Uterus (tissue), 3 donors: ENCODE measurements at regions not wholly inside any gene's neighbourhood (a gene's known extent, or its start where the extent isn't known, plus 50 kb on each side); places are given as distances from the start of the nearest gene placed in this dataset.

Experiments
- DNase-seq, 2 donors: peaks; one replicate each; pipeline ENCODE4 v3.0.0-alpha.2; 2019 to 2020
- H3K27ac ChIP-seq, 2 donors: fragments of 200-600 bp; sonication (generic); 1 replicate in 1 of 2; 2 replicates in 1 of 2; pipeline ENCODE4 v1.5.1; 2016 to 2018
- H3K27me3 ChIP-seq, 2 donors: fragments of 200-600 bp; sonication (generic); one replicate each; pipeline ENCODE4 v1.5.1; 2018 to 2019; ENCODE audit warnings: control low read depth in 1 of 2
- H3K36me3 ChIP-seq, 2 donors: fragments of 200-600 bp; sonication (generic); one replicate each; pipeline ENCODE4 v1.5.1; 2019; ENCODE audit warnings: control low read depth in 1 of 2
- H3K4me1 ChIP-seq, 2 donors: fragments of 200-600 bp; sonication (generic); one replicate each; pipeline ENCODE4 v1.5.1; 2018 to 2019; ENCODE audit warnings: control low read depth in 1 of 2
- H3K4me3 ChIP-seq, 2 donors: fragments of 200-600 bp; sonication (generic); 1 replicate in 1 of 2; 2 replicates in 1 of 2; pipeline ENCODE4 v1.5.1; 2018 to 2019; ENCODE audit warnings: mild to moderate bottlenecking in 1 of 2
- H3K9me3 ChIP-seq, 2 donors: fragments of 200-600 bp; sonication (generic); one replicate each; pipeline ENCODE4 v1.5.1; 2019; ENCODE audit warnings: control low read depth in 1 of 2
- CTCF ChIP-seq, 4 experiments: fragments of 200-600 bp in 2 of 4; fragments of 450-650 bp in 2 of 4; sonication (generic) in 2 of 4; IDR thresholded peaks; one replicate each; pipeline ENCODE4 v1.5.1; 2016 to 2019; ENCODE audit warnings: antibody characterized with exemption in 4 of 4, mild to moderate bottlenecking in 2 of 4, moderate library complexity in 1 of 4
- POLR2A ChIP-seq, 2 donors: fragments of 450-650 bp; IDR thresholded peaks; one replicate each; pipeline ENCODE4 v1.6.1; 2016; ENCODE audit warnings: antibody characterized with exemption in 2 of 2, mild to moderate bottlenecking in 1 of 2, moderate library complexity in 1 of 2
- intact Hi-C: fragments of 100-400 bp; cut with DNase I; formaldehyde crosslinking; loops from one replicate; pipeline ENCODE4 v1.15.1; 2023; ENCODE audit warnings: low total_unique reads
- donor health status: DM: yes; HTN: yes; CAD: no.

- H3K36me3 ChIP-seq: no peaks in the 10 kb centered on the region
- no peak overlapping the region for H3K27ac ChIP-seq
- no peaks in the 10 kb centered on the region for H3K4me1 ChIP-seq
- H3K27me3 ChIP-seq: no peaks in the 10 kb centered on the region
- DNase-seq: no peak
- H3K9me3 ChIP-seq: no peaks in the 10 kb centered on the region
- intact Hi-C loops: no loop called here
- no peak for TF ChIP-seq CTCF (IDR thresholded peaks at IDR 0.05)
- TF ChIP-seq POLR2A (IDR thresholded peaks at IDR 0.05): no peak
- no peak overlapping the region for H3K4me3 ChIP-seq
Observed at GRCh38 chr9:27714388-27714787, 141.1 kb upstream of the C9orf72 start.

- no peaks in the 10 kb centered on the region for H3K9me3 ChIP-seq
- no peak for DNase-seq
- H3K4me3 ChIP-seq: no peak overlapping the region
- H3K36me3 ChIP-seq: no peaks in the 10 kb centered on the region
- no peaks in the 10 kb centered on the region for H3K4me1 ChIP-seq
- TF ChIP-seq POLR2A (IDR thresholded peaks at IDR 0.05): no peak
- TF ChIP-seq CTCF (IDR thresholded peaks at IDR 0.05): no peak
- intact Hi-C loops: no loop called here
- no peak overlapping the region for H3K27ac ChIP-seq
- H3K27me3 ChIP-seq: no peaks in the 10 kb centered on the region
Observed at GRCh38 chr9:27715651-27716050, 142.4 kb upstream of the C9orf72 start.

GRCh38 chr9:27717991-27718390 is 144.7 kb upstream of the C9orf72 start:
- TF ChIP-seq CTCF (IDR thresholded peaks at IDR 0.05) (no peak), POLR2A (IDR thresholded peaks at IDR 0.05) (no peak)
- no peak overlapping the region for H3K4me3 ChIP-seq
- DNase-seq: no peak
- intact Hi-C loops: no loop called here
- no peaks in the 10 kb centered on the region for H3K9me3 ChIP-seq
- no peaks in the 10 kb centered on the region for H3K36me3 ChIP-seq
- no peaks in the 10 kb centered on the region for H3K4me1 ChIP-seq
- H3K27me3 ChIP-seq: no peaks in the 10 kb centered on the region
- no peak overlapping the region for H3K27ac ChIP-seq

- H3K27ac ChIP-seq: no peak overlapping the region
- no peak for DNase-seq
- TF ChIP-seq POLR2A (IDR thresholded peaks at IDR 0.05) (no peak), CTCF (IDR thresholded peaks at IDR 0.05) (no peak)
- H3K4me1 ChIP-seq: no peaks in the 10 kb centered on the region
- H3K36me3 ChIP-seq: no peaks in the 10 kb centered on the region
- intact Hi-C loops: no loop called here
- no peaks in the 10 kb centered on the region for H3K9me3 ChIP-seq
- no peaks in the 10 kb centered on the region for H3K27me3 ChIP-seq
- H3K4me3 ChIP-seq: no peak overlapping the region
Observed at GRCh38 chr9:27719711-27720110, 146.4 kb upstream of the C9orf72 start.

- intact Hi-C loops: no loop called here
- no peak overlapping the region for H3K4me3 ChIP-seq
- no peaks in the 10 kb centered on the region for H3K4me1 ChIP-seq
- H3K27me3 ChIP-seq: no peaks in the 10 kb centered on the region
- TF ChIP-seq CTCF (IDR thresholded peaks at IDR 0.05): no peak
- TF ChIP-seq POLR2A (IDR thresholded peaks at IDR 0.05): no peak
- H3K9me3 ChIP-seq: no peaks in the 10 kb centered on the region
- no peaks in the 10 kb centered on the region for H3K36me3 ChIP-seq
- no peak overlapping the region for H3K27ac ChIP-seq
- DNase-seq: no peak
Observed at GRCh38 chr9:27722866-27723265, 149.6 kb upstream of the C9orf72 start.
